Right renal pelvis (tissue), 4 donors: ENCODE measurements at regions not wholly inside any gene's neighbourhood (a gene's known extent, or its start where the extent isn't known, plus 50 kb on each side); places are given as distances from the start of the nearest gene placed in this dataset.

Source experiments
- DNase-seq, 4 donors: peaks; one replicate each; pipeline ENCODE4 v3.0.0-alpha.2; 2013; ENCODE audit warnings: low read depth in 4 of 4, low spot score in 3 of 4, missing footprints in 1 of 4

GRCh38 chr2:180327185-180327584 lies 320.1 kb upstream of the CWC22 start:
- no peak for DNase-seq

GRCh38 chr2:180325416-180326120 lies 318.5 kb upstream of the CWC22 start:
- DNase-seq, result peak in 1 of 4 donors; percentile 17

GRCh38 chr2:180324182-180324581 lies 317.1 kb upstream of the CWC22 start:
- DNase-seq, result no peak

GRCh38 chr2:180322781-180323180 lies 315.7 kb upstream of the CWC22 start:
- no peak for DNase-seq

- DNase-seq, result no peak
Measured at GRCh38 chr2:180319586-180320405, 312.7 kb upstream of the CWC22 start.

GRCh38 chr2:180314086-180314485 lies 307.0 kb upstream of the CWC22 start:
- no peak for DNase-seq

GRCh38 chr2:180312542-180312941 lies 305.4 kb upstream of the CWC22 start:
- DNase-seq, result no peak

- DNase-seq, result no peak
Measured at GRCh38 chr2:180307096-180307495, 300.0 kb upstream of the CWC22 start.

- no peak for DNase-seq
Measured at GRCh38 chr2:180306346-180306745, 299.2 kb upstream of the CWC22 start.

GRCh38 chr2:180291552-180292421 lies 284.7 kb upstream of the CWC22 start:
- no peak for DNase-seq

- no peak for DNase-seq
Measured at GRCh38 chr2:180291060-180291459, 284.0 kb upstream of the CWC22 start.

- no peak for DNase-seq
Measured at GRCh38 chr2:180289627-180290026, 282.5 kb upstream of the CWC22 start.

- no peak for DNase-seq
Measured at GRCh38 chr2:180279581-180279980, 272.5 kb upstream of the CWC22 start.

GRCh38 chr2:180276733-180277132 lies 269.6 kb upstream of the CWC22 start:
- no peak for DNase-seq

- no peak for DNase-seq
Measured at GRCh38 chr2:180268006-180268405, 260.9 kb upstream of the CWC22 start.

- no peak for DNase-seq
Measured at GRCh38 chr2:180261976-180262375, 254.9 kb upstream of the CWC22 start.

GRCh38 chr2:180258579-180258978 lies 251.5 kb upstream of the CWC22 start:
- no peak for DNase-seq

GRCh38 chr2:180258041-180258537 lies 251.0 kb upstream of the CWC22 start:
- no peak for DNase-seq

- DNase-seq, result no peak
Measured at GRCh38 chr2:180257247-180257646, 250.2 kb upstream of the CWC22 start.

GRCh38 chr2:180255981-180256380 lies 248.9 kb upstream of the CWC22 start:
- no peak for DNase-seq

- no peak for DNase-seq
Measured at GRCh38 chr2:180254872-180255271, 247.8 kb upstream of the CWC22 start.
